RWPE1 (cell line): ENCODE measurements at regions not wholly inside any gene's neighbourhood (a gene's known extent, or its start where the extent isn't known, plus 50 kb on each side); places are given as distances from the start of the nearest gene placed in this dataset.

Source experiments
- CTCF ChIA-PET: fragments of 350-600 bp; sonication (Branson Sonifier 250); formaldehyde crosslinking; extraction: SDS; loops from one replicate; lab custom pipeline; 2021; lab: Yijun Ruan, JAX
- POLR2A ChIA-PET: fragments of 400-600 bp; formaldehyde crosslinking; extraction: SDS; loops from one replicate; lab custom pipeline; 2020; ENCODE audit warnings: antibody characterized with exemption; ENCODE audit not compliant: low non-redundant PET; lab: Yijun Ruan, JAX
- DNase-seq: peaks from one replicate; pipeline ENCODE4 v3.0.0; 2012; ENCODE audit warnings: low spot score
- H3K27ac ChIP-seq: fragments of 450-650 bp; 2 replicates; pipeline ENCODE4 v1.5.1; 2017
- TF ChIP-seq, protein P1 (sequence below): fragments of 450-650 bp; conservative IDR thresholded peaks from 2 replicates; pipeline ENCODE4 v1.5.1; 2017; ENCODE audit warnings: low read depth, mild to moderate bottlenecking

DNA sequence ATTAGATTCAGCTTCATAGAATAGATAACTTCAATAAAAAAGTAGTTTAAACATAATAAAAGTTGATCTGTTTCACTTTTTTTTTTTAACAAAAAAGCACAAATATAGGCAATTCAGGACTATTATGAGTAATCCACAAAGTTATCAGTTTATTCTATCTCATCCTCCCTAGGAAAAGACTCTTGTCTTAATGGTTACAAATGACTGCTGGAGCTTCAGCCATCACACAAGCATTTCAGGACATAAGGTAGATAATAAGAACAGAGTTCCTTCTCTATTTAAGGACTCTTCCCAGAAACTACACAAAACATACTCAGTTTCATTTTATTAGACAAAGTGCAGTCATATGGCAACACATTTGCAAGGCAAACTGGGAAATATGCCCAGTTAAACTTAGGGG is 357.6 kb upstream of the SETBP1 start:
- no peak overlapping the region for H3K27ac ChIP-seq
- no peak for DNase-seq
- ChIA-PET POLR2A (no interaction called here), CTCF (no interaction called here)
- TF ChIP-seq, protein P1, sequence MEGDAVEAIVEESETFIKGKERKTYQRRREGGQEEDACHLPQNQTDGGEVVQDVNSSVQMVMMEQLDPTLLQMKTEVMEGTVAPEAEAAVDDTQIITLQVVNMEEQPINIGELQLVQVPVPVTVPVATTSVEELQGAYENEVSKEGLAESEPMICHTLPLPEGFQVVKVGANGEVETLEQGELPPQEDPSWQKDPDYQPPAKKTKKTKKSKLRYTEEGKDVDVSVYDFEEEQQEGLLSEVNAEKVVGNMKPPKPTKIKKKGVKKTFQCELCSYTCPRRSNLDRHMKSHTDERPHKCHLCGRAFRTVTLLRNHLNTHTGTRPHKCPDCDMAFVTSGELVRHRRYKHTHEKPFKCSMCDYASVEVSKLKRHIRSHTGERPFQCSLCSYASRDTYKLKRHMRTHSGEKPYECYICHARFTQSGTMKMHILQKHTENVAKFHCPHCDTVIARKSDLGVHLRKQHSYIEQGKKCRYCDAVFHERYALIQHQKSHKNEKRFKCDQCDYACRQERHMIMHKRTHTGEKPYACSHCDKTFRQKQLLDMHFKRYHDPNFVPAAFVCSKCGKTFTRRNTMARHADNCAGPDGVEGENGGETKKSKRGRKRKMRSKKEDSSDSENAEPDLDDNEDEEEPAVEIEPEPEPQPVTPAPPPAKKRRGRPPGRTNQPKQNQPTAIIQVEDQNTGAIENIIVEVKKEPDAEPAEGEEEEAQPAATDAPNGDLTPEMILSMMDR = no peak

DNA sequence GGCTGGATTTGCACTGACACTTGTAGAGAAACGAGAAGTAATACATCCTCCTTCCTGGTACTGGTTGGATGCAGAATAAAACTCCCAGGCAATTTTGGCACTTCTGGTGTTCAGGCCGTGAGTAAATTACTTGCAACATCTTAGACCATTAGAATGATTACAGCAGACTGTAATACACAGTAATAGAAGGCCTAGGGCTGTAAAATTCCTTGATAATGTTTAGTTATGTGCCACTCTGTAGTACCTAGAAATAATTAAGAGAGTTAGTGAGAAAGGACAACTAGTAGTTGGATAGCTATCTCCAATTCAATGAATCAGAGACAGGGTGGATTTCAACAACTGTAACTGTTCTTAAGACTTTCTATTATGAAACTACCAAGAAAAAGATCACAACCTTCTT is 356.3 kb upstream of the SETBP1 start:
- TF ChIP-seq, protein P1 = no peak
- H3K27ac ChIP-seq = no peak overlapping the region
- POLR2A ChIA-PET = no interaction called here
- no peak for DNase-seq
- CTCF ChIA-PET = no interaction called here

DNA sequence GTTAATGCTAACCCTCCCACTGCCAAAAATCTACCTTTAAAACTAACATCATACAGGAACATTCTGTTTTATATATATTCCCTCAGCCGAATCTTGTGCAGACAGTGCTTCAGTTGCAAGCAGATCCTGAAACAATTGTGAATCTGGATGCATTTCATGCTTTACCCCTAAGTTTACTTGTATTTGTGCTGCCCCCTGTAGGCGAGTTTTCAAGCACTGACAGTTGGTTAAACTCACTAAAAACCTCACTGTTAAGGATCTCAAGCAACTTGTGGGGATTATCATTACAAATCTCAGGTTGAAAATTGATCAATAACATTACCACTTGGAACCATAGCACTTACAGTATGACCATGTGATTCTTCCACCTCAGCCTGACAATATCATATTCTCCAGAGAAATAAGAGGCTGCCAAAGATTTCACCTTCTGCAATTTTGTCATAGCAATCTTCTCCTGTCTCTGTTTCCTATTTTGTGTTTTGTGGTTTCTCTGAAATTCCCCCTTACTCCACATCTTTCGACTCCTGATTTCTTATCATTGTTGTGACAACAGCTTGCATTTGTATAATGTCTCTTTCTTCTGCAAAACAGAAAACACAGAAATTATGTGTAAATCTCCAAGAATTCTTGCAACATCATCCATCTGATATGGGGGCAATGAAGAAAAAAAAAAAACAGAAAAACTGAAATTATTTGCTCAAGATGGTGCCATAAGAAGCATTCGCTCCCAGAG is 354.6 kb upstream of the SETBP1 start:
- CTCF ChIA-PET = no interaction called here
- POLR2A ChIA-PET = no interaction called here
- TF ChIP-seq, protein P1 = peak; percentile 30; the same call in 1 of the 2 replicates
- DNase-seq = peak; percentile 0
- no peak overlapping the region for H3K27ac ChIP-seq

DNA sequence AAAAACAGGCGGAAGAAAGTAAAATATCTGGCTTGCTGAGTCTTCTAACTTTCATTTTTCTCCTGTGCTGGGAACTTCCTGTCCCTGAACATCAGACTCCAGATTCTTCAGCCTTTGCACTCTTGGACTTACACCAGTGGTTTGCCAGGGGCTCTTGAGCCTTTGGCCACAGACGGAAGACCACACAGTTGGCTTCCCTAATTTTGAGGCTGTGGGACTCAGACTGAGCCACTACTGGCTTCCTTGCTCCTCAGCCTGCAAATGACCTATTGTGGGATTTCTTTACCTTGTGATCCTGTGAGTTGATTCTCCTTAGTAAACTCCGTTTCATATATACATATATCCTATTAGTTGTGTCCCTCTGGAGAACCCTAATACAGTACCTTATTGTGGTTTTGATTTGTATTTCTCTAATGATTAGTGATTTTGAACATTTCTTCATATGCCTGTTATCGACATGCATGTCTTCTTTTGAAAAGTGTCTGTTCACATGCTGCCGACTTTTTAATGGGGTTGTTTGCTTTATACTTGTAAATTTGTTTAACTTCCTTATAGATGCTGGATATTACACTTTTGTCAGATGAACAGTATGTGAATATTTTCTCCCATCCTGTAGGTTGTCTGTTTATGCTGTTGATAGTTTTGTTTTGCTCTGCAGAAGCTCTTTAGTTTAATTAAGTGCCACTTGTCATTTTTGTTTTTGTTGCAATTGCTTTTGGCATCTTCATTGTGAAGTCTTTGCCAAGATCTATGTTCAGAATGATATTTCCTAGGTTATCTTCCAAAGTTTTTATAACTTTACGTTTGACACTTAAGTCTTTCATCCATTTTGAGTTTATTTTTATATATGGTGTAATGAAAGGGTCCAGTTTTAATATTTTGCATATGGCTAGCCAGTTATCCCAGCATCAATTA is 348.8 kb upstream of the SETBP1 start:
- TF ChIP-seq, protein P1 = no peak
- ChIA-PET POLR2A (no interaction called here), CTCF (interaction anchor here (0.6 kb wide), 1 partner anchor 177 kb away, joined by 5 read pairs; no protein-coding TSS in a partner anchor)
- no peak for DNase-seq
- H3K27ac ChIP-seq = no peak overlapping the region

DNA sequence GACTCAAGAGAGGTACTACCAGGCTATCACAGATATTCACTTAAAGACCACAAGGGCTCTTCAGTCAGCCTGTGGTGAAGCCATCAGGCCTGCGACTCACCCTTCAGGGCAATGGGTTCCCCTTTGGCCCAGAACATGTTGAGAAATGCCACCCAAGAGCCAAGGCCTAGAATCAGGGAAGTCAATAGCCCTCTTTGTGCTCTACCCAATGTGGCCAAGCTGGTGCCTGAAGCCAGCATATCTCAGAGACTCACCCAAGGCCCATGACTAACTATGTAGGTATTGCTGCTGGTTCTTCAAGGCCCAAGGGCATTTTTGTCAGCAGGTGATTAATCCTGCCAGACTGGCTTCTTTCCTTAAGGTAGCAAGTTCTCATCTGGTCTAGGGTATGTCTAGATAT is 338.9 kb upstream of the SETBP1 start:
- ChIA-PET CTCF (no interaction called here), POLR2A (no interaction called here)
- H3K27ac ChIP-seq = no peak overlapping the region
- peak; percentile 1 for DNase-seq
- TF ChIP-seq, protein P1 = no peak

DNA sequence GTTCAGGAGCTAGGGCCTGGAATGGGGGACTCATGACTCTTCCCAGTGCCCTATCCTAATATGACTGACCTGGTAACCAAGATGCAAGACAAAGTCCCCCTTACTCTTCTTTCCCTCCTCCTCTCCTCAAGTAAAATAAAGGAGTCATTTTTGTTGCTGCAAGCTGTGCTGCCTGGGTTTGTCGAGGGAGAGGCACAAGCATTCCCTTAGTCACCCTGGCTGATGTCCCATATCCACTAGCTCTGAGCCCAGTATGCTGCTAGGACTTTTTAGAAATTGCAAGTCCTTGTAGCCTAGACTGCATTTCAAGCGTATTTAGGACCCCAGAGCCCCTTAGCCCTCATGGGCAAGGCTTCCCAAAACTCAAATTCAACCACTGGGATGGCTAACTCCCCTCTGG is 338.5 kb upstream of the SETBP1 start:
- POLR2A ChIA-PET = no interaction called here
- CTCF ChIA-PET = interaction anchor here (0.7 kb wide), 1 partner anchor 22 kb away, joined by 3 read pairs; no protein-coding TSS in a partner anchor
- DNase-seq = no peak
- H3K27ac ChIP-seq = no peak overlapping the region
- TF ChIP-seq, protein P1 = no peak
